DOHH2 (cell line): ENCODE measurements at regions not wholly inside any gene's neighbourhood (a gene's known extent, or its start where the extent isn't known, plus 50 kb on each side); places are given as distances from the start of the nearest gene placed in this dataset.

Source experiments
- CTCF ChIP-seq: fragments of 200-600 bp; sonication (generic); IDR thresholded peaks from one replicate; pipeline ENCODE4 v1.5.1; 2014; ENCODE audit warnings: antibody characterized with exemption, mild to moderate bottlenecking, low read depth, low read length; ENCODE audit not compliant: poor library complexity, severe bottlenecking
- EZH2phosphoT487 ChIP-seq: fragments of 200-600 bp; sonication (generic); IDR thresholded peaks from 2 replicates; pipeline ENCODE4 v1.6.1; 2017; ENCODE audit warnings: borderline replicate concordance, mild to moderate bottlenecking, antibody characterized with exemption, low read length, moderate library complexity, mixed read lengths

GRCh38 chr9:88799541-88800328 is 191.5 kb upstream of the S1PR3 start:
- TF ChIP-seq CTCF (no peak), EZH2phosphoT487 (no peak)
